Thoracic aorta (tissue), 2 donors: ENCODE measurements at regions not wholly inside any gene's neighbourhood (a gene's known extent, or its start where the extent isn't known, plus 50 kb on each side); places are given as distances from the start of the nearest gene placed in this dataset.

ENCODE experiments used
- ATAC-seq: fragments of 150-250 bp; one replicate; pipeline ENCODE4 v1.8.0; 2017; ENCODE audit warnings: low read depth; ENCODE audit not compliant: insufficient number of reproducible peaks, low FRiP score
- DNase-seq: peaks from one replicate; pipeline ENCODE4 v3.0.0-alpha.2; 2020; ENCODE audit warnings: low spot score
- H3K27ac ChIP-seq, 2 donors: fragments of 200-600 bp; sonication (generic); 1 replicate in 1 of 2; 2 replicates in 1 of 2; pipeline ENCODE4 v1.5.1; 2016; ENCODE audit warnings: mild to moderate bottlenecking in 2 of 2, moderate library complexity in 2 of 2
- H3K27me3 ChIP-seq: fragments of 200-600 bp; sonication (generic); replicated peaks from 2 replicates; pipeline ENCODE4 v1.6.0; 2016; ENCODE audit warnings: mild to moderate bottlenecking; ENCODE audit not compliant: insufficient read depth
- H3K36me3 ChIP-seq: fragments of 200-600 bp; sonication (generic); one replicate; pipeline ENCODE4 v1.5.1; 2016
- H3K4me1 ChIP-seq, 2 donors: fragments of 200-600 bp; sonication (generic); 1 replicate in 1 of 2; 2 replicates in 1 of 2; pipeline versions ENCODE4 v1.5.1 to v1.6.0; 2016; ENCODE audit warnings: low read depth in 2 of 2, mild to moderate bottlenecking in 1 of 2; ENCODE audit not compliant: control insufficient read depth in 1 of 2
- H3K4me3 ChIP-seq: fragments of 200-600 bp; sonication (generic); 2 replicates; pipeline ENCODE4 v1.5.1; 2016; ENCODE audit warnings: mild to moderate bottlenecking
- H3K9me3 ChIP-seq: fragments of 200-600 bp; sonication (generic); 2 replicates; pipeline ENCODE4 v1.5.1; 2016
- TF ChIP-seq, protein P1 (sequence below): fragments of 200-600 bp; sonication (generic); IDR thresholded peaks from one replicate; pipeline ENCODE4 v1.5.1; 2019; ENCODE audit warnings: antibody characterized with exemption

DNA sequence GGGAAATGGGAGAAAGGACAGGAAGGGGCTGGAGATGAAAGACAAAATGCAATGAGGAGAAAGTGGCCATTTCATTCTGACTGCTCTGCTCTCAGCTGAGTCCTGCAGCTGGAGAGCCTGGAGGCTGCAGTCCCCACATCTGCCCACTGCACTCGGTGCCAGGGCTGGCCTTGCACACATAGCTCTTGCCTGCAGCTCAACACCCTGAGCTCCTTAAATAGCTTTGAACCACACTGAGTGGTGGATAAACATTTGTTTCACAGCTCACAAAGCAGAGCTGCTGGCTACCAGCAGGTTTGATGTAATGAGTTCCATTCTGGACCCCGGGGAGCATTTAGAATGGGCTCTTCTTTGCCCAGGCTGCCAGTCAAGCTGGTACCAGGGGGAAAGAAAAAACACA, 426.1 kb upstream of the CADM1 start:
- Histone ChIP-seq H3K4me3 (no peak overlapping the region), H3K4me1 (no peaks in the 10 kb centered on the region), H3K27ac (no peak overlapping the region), H3K27me3 (no peaks in the 10 kb centered on the region), H3K36me3 (no peaks in the 10 kb centered on the region), H3K9me3 (no peaks in the 10 kb centered on the region)
- ATAC-seq (no peak), DNase-seq (no peak)
- TF ChIP-seq, protein P1, sequence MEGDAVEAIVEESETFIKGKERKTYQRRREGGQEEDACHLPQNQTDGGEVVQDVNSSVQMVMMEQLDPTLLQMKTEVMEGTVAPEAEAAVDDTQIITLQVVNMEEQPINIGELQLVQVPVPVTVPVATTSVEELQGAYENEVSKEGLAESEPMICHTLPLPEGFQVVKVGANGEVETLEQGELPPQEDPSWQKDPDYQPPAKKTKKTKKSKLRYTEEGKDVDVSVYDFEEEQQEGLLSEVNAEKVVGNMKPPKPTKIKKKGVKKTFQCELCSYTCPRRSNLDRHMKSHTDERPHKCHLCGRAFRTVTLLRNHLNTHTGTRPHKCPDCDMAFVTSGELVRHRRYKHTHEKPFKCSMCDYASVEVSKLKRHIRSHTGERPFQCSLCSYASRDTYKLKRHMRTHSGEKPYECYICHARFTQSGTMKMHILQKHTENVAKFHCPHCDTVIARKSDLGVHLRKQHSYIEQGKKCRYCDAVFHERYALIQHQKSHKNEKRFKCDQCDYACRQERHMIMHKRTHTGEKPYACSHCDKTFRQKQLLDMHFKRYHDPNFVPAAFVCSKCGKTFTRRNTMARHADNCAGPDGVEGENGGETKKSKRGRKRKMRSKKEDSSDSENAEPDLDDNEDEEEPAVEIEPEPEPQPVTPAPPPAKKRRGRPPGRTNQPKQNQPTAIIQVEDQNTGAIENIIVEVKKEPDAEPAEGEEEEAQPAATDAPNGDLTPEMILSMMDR = no peak

GRCh38 chr11:115929618-115930129, 425.5 kb upstream of the CADM1 start:
- H3K27ac ChIP-seq = no peak overlapping the region
- H3K27me3 ChIP-seq = no peaks in the 10 kb centered on the region
- H3K4me3 ChIP-seq = no peak overlapping the region
- no peaks in the 10 kb centered on the region for H3K36me3 ChIP-seq
- TF ChIP-seq, protein P1 = no peak
- no peaks in the 10 kb centered on the region for H3K4me1 ChIP-seq
- H3K9me3 ChIP-seq = no peaks in the 10 kb centered on the region
- DNase-seq (no peak), ATAC-seq (no peak)

- ATAC-seq = no peak
- H3K4me1 ChIP-seq = no peaks in the 10 kb centered on the region
- H3K36me3 ChIP-seq = no peaks in the 10 kb centered on the region
- TF ChIP-seq, protein P1 = no peak
- no peaks in the 10 kb centered on the region for H3K9me3 ChIP-seq
- H3K4me3 ChIP-seq = no peak overlapping the region
- H3K27ac ChIP-seq = no peak overlapping the region
- H3K27me3 ChIP-seq = no peaks in the 10 kb centered on the region
- no peak for DNase-seq
Observed at GRCh38 chr11:115928811-115929210, 424.6 kb upstream of the CADM1 start.

DNA sequence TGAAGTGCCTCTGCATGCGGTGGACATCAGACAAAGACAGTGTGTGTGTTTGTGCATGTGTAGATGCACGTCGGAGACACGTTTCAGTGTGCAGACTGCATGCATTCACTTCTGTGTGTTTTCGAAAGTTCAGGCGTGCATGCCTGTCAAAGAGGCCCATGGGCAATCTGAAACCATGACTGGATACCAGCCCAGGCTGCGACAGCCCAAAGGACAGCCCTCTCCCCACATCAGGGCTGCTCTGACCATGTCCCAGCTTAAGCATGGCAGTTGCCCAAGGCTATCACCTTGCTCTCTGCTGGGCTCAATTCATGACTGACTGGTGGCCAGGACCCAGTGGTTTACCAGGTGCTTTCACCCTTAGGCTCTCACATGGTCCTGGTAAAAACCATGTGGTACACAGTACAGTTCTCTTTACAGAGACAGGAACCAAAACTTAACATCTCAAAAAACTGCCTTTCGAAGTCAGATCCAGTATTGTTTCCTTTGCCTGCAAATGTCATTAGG, 423.7 kb upstream of the CADM1 start:
- Histone ChIP-seq H3K4me3 (no peak overlapping the region), H3K27me3 (no peaks in the 10 kb centered on the region)
- TF ChIP-seq, protein P1 = no peak

DNA sequence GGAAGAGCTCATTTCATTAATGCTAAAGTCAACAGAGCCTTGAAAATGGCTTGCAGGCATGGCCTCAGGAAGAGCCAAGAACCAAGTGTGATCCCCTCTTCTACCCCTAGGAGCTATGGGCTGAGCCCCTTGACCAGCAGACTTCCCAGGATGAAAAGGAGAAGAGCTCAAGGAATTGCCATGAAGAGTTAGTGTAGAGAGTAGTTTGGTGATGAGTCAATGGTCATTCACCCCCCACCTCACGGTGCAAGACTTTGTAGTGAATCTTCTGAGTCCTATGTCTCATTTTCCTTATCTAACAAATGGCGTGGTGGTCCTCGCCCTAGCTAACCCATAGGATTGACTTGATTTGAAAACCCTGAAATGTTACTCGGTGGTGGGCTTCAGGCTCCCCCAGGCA, 422.4 kb upstream of the CADM1 start:
- TF ChIP-seq, protein P1 = no peak

More for the DNA sequence above, 423.7 kb upstream of the CADM1 start:
- ATAC-seq (no peak), DNase-seq (no peak)
- H3K27ac ChIP-seq = no peak overlapping the region
- no peaks in the 10 kb centered on the region for H3K36me3 ChIP-seq
- no peaks in the 10 kb centered on the region for H3K9me3 ChIP-seq
- H3K4me1 ChIP-seq = no peaks in the 10 kb centered on the region

More for the DNA sequence above, 422.4 kb upstream of the CADM1 start:
- no peak for ATAC-seq
- Histone ChIP-seq H3K27ac (no peak overlapping the region), H3K9me3 (no peaks in the 10 kb centered on the region), H3K4me3 (no peak overlapping the region), H3K27me3 (no peaks in the 10 kb centered on the region), H3K36me3 (no peaks in the 10 kb centered on the region), H3K4me1 (no peaks in the 10 kb centered on the region)
- DNase-seq = no peak
